K562 (cell line): ENCODE measurements at regions not wholly inside any gene's neighbourhood (a gene's known extent, or its start where the extent isn't known, plus 50 kb on each side); places are given as distances from the start of the nearest gene placed in this dataset.

Experiments used
- ATAC-seq: fragments of 200-7000 bp; cut with Tn5 transposase; 3 replicates; pipeline ENCODE4 v1.9.1; 2020; ENCODE audit warnings: moderate library complexity
- BruUV-seq: library from RNA; stranded (reverse); fragments of 400-500 nt; replicated peaks from 2 replicates; lab custom pipeline; 2021; lab: Mats Ljungman, UMichigan
- CTCF ChIA-PET: fragments of 300-600 bp; formaldehyde crosslinking; extraction: SDS; loops from one replicate; lab custom pipeline; 2021; ENCODE audit warnings: low intra/inter-chr PET ratio; lab: Yijun Ruan, JAX
- POLR2A ChIA-PET: fragments of 300-600, 350-650 bp; sonication (Branson Sonifier 250); formaldehyde crosslinking; extraction: SDS; loops from one replicate; lab custom pipeline; 2021; ENCODE audit warnings: antibody characterized with exemption, inconsistent platforms; lab: Yijun Ruan, JAX
- DNase-seq, 4 experiments: peaks; one replicate each; pipeline versions ENCODE4 v3.0.0 to v3.0.0-alpha.2; 2011 to 2018; ENCODE audit warnings: low spot score in 3 of 4, mixed read lengths in 3 of 4; ENCODE audit errors: extremely low read depth in 1 of 4
- FAIRE-seq: peaks from 2 replicates; lab custom pipeline; 2011; peaks lifted over from hg19 to GRCh38; lab: Jason Lieb, UNC
- H2AFZ ChIP-seq: 2 replicates; pipeline ENCODE4 v1.6.0; 2011; ENCODE audit warnings: low read depth, low read length, control low read depth, inconsistent platforms
- H3K27ac ChIP-seq: fragments of 200-600 bp; 3 replicates; pipeline ENCODE4 v1.8.0; 2011; ENCODE audit warnings: low read depth, mild to moderate bottlenecking, control low read depth, inconsistent platforms, low read length, moderate library complexity, mixed read lengths; ENCODE audit errors: extremely low read depth
- H3K27me3 ChIP-seq, 2 experiments: fragments of 300-600 bp in 1 of 2; 2 replicates in 1 of 2; 3 replicates in 1 of 2; pipeline versions ENCODE4 v1.6.0 to v1.8.0; 2011; ENCODE audit warnings: inconsistent platforms in 2 of 2, low read length in 2 of 2, mild to moderate bottlenecking in 1 of 2, mixed read lengths in 1 of 2, moderate library complexity in 1 of 2; ENCODE audit not compliant: control insufficient read depth in 2 of 2, insufficient read depth in 2 of 2
- H3K36me3 ChIP-seq: fragments of 300-600 bp; 3 replicates; pipeline ENCODE4 v1.8.0; 2011; ENCODE audit warnings: mild to moderate bottlenecking, low read length, inconsistent platforms; ENCODE audit not compliant: control insufficient read depth, insufficient read depth
- H3K4me1 ChIP-seq, 2 experiments: fragments of 200-600 bp in 1 of 2; replicated peaks in 1 of 2; 2 replicates in 1 of 2; 3 replicates in 1 of 2; pipeline versions ENCODE4 v1.5.1 to v1.8.0; 2011; ENCODE audit warnings: inconsistent platforms in 2 of 2, low read length in 2 of 2, mild to moderate bottlenecking in 1 of 2, mixed read lengths in 1 of 2, moderate library complexity in 1 of 2; ENCODE audit not compliant: control insufficient read depth in 2 of 2, insufficient read depth in 2 of 2
- H3K4me2 ChIP-seq: 2 replicates; pipeline ENCODE4 v1.6.1; 2011; ENCODE audit warnings: low read length, control low read depth, inconsistent platforms, mixed read lengths; ENCODE audit not compliant: insufficient read depth
- H3K4me3 ChIP-seq: fragments of 200-600 bp; sonication (generic), shearing (Covaris generic); 2 replicates; pipeline ENCODE4 v1.5.1; 2016; ENCODE audit warnings: control low read depth, inconsistent platforms
- H3K79me2 ChIP-seq: fragments of 200-600 bp; 3 replicates; pipeline ENCODE4 v1.8.0; 2011; ENCODE audit warnings: low read length, inconsistent platforms; ENCODE audit not compliant: control insufficient read depth, insufficient read depth
- H3K9ac ChIP-seq, 2 experiments: 2 replicates each; pipeline versions ENCODE4 v1.6.0 to v1.6.1; 2011; ENCODE audit warnings: low read depth in 2 of 2, low read length in 2 of 2, control low read depth in 1 of 2, inconsistent platforms in 1 of 2, mild to moderate bottlenecking in 1 of 2, mixed read lengths in 1 of 2; ENCODE audit not compliant: insufficient read depth in 1 of 2
- H3K9me1 ChIP-seq: one replicate; pipeline ENCODE4 v1.6.0; 2011; ENCODE audit warnings: inconsistent platforms, mild to moderate bottlenecking, low read length, moderate library complexity; ENCODE audit not compliant: control insufficient read depth, insufficient read depth
- H3K9me3 ChIP-seq: replicated peaks from 2 replicates; pipeline ENCODE4 v1.5.1; 2011; ENCODE audit warnings: low read depth, low read length, inconsistent platforms; ENCODE audit not compliant: control insufficient read depth, insufficient read depth
- H4K20me1 ChIP-seq: replicated peaks from 2 replicates; pipeline ENCODE4 v1.6.1; 2011; ENCODE audit warnings: low read length, inconsistent platforms, mixed read lengths; ENCODE audit not compliant: control insufficient read depth, insufficient read depth
- C11orf30 ChIP-seq: fragments of 450-650 bp; IDR thresholded peaks from 2 replicates; pipeline ENCODE4 v1.6.1; 2016; ENCODE audit warnings: low read depth, mild to moderate bottlenecking
- CHD1 ChIP-seq: fragments of 200-600 bp; sonication (generic); IDR thresholded peaks from one replicate; pipeline ENCODE4 v1.6.1; 2012; ENCODE audit warnings: mild to moderate bottlenecking, moderate library complexity, low read length, inconsistent platforms
- MAFF ChIP-seq: IDR thresholded peaks from 2 replicates; pipeline ENCODE4 v1.6.1; 2012; ENCODE audit warnings: low read length, improper control_type of control experiment
- MAFG ChIP-seq: fragments of 450-650 bp; conservative IDR thresholded peaks from 2 replicates; pipeline ENCODE4 v1.6.1; 2016; ENCODE audit warnings: missing genetic modification characterization, missing compliant biosample characterization
- MAFK ChIP-seq: IDR thresholded peaks from 2 replicates; pipeline ENCODE4 v1.6.1; 2011; ENCODE audit warnings: low read length, improper control_type of control experiment
- NFE2 ChIP-seq: IDR thresholded peaks from 2 replicates; pipeline ENCODE4 v1.6.1; 2014; ENCODE audit warnings: antibody characterized with exemption, low read depth
- NFE2L1 ChIP-seq: fragments of 450-650 bp; IDR thresholded peaks from 2 replicates; pipeline ENCODE4 v1.6.1; 2016; ENCODE audit warnings: missing genetic modification characterization, low read depth, mild to moderate bottlenecking, missing compliant biosample characterization, moderate library complexity, borderline replicate concordance
- PHF21A ChIP-seq: fragments of 450-650 bp; IDR thresholded peaks from 2 replicates; pipeline ENCODE4 v1.6.1; 2017; ENCODE audit warnings: low read depth, borderline replicate concordance
- ZNF316 ChIP-seq: fragments of 450-650 bp; IDR thresholded peaks from 2 replicates; pipeline ENCODE4 v1.6.1; 2016
- WGBS: fragments of 100-300 bp; shearing (Covaris generic); methylation state at CpG from one replicate; pipeline ENCODE4 v1.1.6; 2016; ENCODE audit warnings: low coverage, mixed read lengths; ENCODE audit not compliant: insufficient coverage; ENCODE audit errors: missing lambda C conversion rate; 5-methylcytosine and 5-hydroxymethylcytosine counted together
- in situ Hi-C: fragments of 300-500 bp; cut with MboI; formaldehyde crosslinking; loops from 4 replicates; pipeline ENCODE4 v1.15.0; 2018; ENCODE audit warnings: inconsistent platforms, mixed read lengths
- intact Hi-C: fragments of 100-400 bp; cut with micrococcal nuclease; formaldehyde crosslinking; loops from 2 replicates; pipeline ENCODE4 v1.14.2; 2022
- TF ChIP-seq, protein P1 (sequence below): fragments of 450-650 bp; formaldehyde crosslinking; IDR thresholded peaks from 2 replicates; pipeline ENCODE4 v1.4.0; 2020; ENCODE audit warnings: mild to moderate bottlenecking, mixed read lengths
- TF ChIP-seq, protein P2 (sequence below): fragments of 250-450 bp; sonication (Bioruptor Pico); IDR thresholded peaks from 2 replicates; pipeline ENCODE4 v1.4.0; 2020; ENCODE audit warnings: mild to moderate bottlenecking, moderate library complexity, borderline replicate concordance
- TF ChIP-seq, protein P3 (sequence below): fragments of 250-450 bp; sonication (Bioruptor Pico); IDR thresholded peaks from 2 replicates; pipeline ENCODE4 v1.8.0; 2021; ENCODE audit warnings: mild to moderate bottlenecking, moderate library complexity
- TF ChIP-seq, protein P4 (sequence below): fragments of 450-650 bp; formaldehyde crosslinking; conservative IDR thresholded peaks from 2 replicates; pipeline ENCODE4 v1.4.0; 2022; ENCODE audit warnings: mild to moderate bottlenecking, missing genetic modification characterization

- DNase-seq (no peak), ATAC-seq (no peak), FAIRE-seq (no peak)
- H3K9ac ChIP-seq: no peak overlapping the region
- 7% methylated on average over 3 of the region's 3 CpGs for WGBS
- no peaks in the 10 kb centered on the region for H3K9me3 ChIP-seq
- in situ Hi-C loops: loop anchor here (25.0 kb wide), 1 partner anchor 493 kb away; no protein-coding TSS in a partner anchor
- H3K79me2 ChIP-seq: no peaks in the 10 kb centered on the region
- no peaks in the 10 kb centered on the region for H3K36me3 ChIP-seq
- H3K27ac ChIP-seq: no peak overlapping the region
- ChIA-PET POLR2A (no interaction called here), CTCF (no interaction called here)
- no peak overlapping the region for H2AFZ ChIP-seq
- no peak for TF ChIP-seq PHF21A
- peak; percentile 74 for TF ChIP-seq MAFG (tag)
- TF ChIP-seq NFE2: 0 out of 2 replicates have a peak, but pooled peaks have one; percentile 36
- TF ChIP-seq, protein P1, sequence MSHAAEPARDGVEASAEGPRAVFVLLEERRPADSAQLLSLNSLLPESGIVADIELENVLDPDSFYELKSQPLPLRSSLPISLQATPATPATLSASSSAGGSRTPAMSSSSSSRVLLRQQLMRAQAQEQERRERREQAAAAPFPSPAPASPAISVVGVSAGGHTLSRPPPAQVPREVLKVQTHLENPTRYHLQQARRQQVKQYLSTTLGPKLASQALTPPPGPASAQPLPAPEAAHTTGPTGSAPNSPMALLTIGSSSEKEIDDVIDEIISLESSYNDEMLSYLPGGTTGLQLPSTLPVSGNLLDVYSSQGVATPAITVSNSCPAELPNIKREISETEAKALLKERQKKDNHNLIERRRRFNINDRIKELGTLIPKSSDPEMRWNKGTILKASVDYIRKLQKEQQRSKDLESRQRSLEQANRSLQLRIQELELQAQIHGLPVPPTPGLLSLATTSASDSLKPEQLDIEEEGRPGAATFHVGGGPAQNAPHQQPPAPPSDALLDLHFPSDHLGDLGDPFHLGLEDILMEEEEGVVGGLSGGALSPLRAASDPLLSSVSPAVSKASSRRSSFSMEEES: 0 out of 2 replicates have a peak, but pooled peaks have one; percentile 3
- TF ChIP-seq, protein P2, sequence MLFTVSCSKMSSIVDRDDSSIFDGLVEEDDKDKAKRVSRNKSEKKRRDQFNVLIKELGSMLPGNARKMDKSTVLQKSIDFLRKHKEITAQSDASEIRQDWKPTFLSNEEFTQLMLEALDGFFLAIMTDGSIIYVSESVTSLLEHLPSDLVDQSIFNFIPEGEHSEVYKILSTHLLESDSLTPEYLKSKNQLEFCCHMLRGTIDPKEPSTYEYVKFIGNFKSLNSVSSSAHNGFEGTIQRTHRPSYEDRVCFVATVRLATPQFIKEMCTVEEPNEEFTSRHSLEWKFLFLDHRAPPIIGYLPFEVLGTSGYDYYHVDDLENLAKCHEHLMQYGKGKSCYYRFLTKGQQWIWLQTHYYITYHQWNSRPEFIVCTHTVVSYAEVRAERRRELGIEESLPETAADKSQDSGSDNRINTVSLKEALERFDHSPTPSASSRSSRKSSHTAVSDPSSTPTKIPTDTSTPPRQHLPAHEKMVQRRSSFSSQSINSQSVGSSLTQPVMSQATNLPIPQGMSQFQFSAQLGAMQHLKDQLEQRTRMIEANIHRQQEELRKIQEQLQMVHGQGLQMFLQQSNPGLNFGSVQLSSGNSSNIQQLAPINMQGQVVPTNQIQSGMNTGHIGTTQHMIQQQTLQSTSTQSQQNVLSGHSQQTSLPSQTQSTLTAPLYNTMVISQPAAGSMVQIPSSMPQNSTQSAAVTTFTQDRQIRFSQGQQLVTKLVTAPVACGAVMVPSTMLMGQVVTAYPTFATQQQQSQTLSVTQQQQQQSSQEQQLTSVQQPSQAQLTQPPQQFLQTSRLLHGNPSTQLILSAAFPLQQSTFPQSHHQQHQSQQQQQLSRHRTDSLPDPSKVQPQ (CRISPR knock-in tag): no peak
- TF ChIP-seq, protein P3, sequence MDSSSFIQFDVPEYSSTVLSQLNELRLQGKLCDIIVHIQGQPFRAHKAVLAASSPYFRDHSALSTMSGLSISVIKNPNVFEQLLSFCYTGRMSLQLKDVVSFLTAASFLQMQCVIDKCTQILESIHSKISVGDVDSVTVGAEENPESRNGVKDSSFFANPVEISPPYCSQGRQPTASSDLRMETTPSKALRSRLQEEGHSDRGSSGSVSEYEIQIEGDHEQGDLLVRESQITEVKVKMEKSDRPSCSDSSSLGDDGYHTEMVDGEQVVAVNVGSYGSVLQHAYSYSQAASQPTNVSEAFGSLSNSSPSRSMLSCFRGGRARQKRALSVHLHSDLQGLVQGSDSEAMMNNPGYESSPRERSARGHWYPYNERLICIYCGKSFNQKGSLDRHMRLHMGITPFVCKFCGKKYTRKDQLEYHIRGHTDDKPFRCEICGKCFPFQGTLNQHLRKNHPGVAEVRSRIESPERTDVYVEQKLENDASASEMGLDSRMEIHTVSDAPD: no peak
- TF ChIP-seq CHD1: no peak
- TF ChIP-seq ZNF316: peak; percentile 88
- peak; percentile 74 for TF ChIP-seq C11orf30
- TF ChIP-seq, protein P4, sequence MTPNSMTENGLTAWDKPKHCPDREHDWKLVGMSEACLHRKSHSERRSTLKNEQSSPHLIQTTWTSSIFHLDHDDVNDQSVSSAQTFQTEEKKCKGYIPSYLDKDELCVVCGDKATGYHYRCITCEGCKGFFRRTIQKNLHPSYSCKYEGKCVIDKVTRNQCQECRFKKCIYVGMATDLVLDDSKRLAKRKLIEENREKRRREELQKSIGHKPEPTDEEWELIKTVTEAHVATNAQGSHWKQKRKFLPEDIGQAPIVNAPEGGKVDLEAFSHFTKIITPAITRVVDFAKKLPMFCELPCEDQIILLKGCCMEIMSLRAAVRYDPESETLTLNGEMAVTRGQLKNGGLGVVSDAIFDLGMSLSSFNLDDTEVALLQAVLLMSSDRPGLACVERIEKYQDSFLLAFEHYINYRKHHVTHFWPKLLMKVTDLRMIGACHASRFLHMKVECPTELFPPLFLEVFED (CRISPR knock-in tag): no peak
- peak; percentile 77 for TF ChIP-seq MAFF
- TF ChIP-seq NFE2L1: peak; percentile 31; the same call in 1 of the 2 replicates
- TF ChIP-seq MAFK: peak; percentile 71; the same call in 1 of the 2 replicates
- no peaks in the 10 kb centered on the region for H3K4me1 ChIP-seq
- H3K4me2 ChIP-seq: no peak overlapping the region
- H3K9me1 ChIP-seq: no peaks in the 10 kb centered on the region
- no peak overlapping the region for H3K4me3 ChIP-seq
- H3K27me3 ChIP-seq: no peaks in the 10 kb centered on the region
- no peaks in the 10 kb centered on the region; the same call in 1 of the 2 replicates for H4K20me1 ChIP-seq
- no TSS peak for BruUV-seq
- intact Hi-C loops: loop anchor here (10.0 kb wide), 1 partner anchor 496 kb away; no protein-coding TSS in a partner anchor
Observed at GRCh38 chr16:76669288-76669687, 392.1 kb downstream of the CNTNAP4 start.
